ENCODE measurements at regions not wholly inside any gene's neighbourhood (a gene's known extent, or its start where the extent isn't known, plus 50 kb on each side); places are given as distances from the start of the nearest gene placed in this dataset.

DNA sequence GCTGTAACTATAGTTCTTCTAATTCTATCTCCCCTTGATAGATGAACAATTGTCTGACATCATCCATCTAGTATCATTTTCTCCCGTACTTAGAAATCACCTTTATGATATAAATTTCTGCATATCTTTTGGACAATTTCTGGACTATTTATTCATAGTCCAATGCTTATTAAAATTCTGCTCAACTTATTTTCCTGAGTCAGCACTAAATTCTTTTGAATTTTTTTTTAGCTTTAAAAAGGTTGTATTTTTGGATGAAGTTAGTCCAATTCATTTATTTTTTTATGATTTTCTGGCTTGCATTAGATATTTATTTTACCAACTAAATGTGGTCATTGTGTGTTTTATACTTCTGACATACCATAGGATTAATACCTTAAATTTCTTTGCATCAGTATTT, 538.5 kb upstream of the DCC start:
- TF ChIP-seq TSHZ2 (CRISPR knock-in tag; IDR thresholded peaks at IDR 0.05) (no peak), OSR1 (CRISPR knock-in tag; IDR thresholded peaks at IDR 0.05) (no peak), ZNF70 (CRISPR knock-in tag; IDR thresholded peaks at IDR 0.05) (no peak), ESRRG (CRISPR knock-in tag; IDR thresholded peaks at IDR 0.05) (no peak), ISL1 (CRISPR knock-in tag; IDR thresholded peaks at IDR 0.05) (no peak), ZC3H10 (CRISPR knock-in tag; IDR thresholded peaks at IDR 0.05) (no peak), BACH2 (CRISPR knock-in tag; IDR thresholded peaks at IDR 0.05; ENCODE audit: borderline replicate concordance) (no peak)
- ATAC-seq = no peak

GRCh38 chr18:51802569-51803428, 537.2 kb upstream of the DCC start:
- ATAC-seq = no peak
- TF ChIP-seq CSDC2 (CRISPR knock-in tag; IDR thresholded peaks at IDR 0.05) (no peak), PPARA (CRISPR knock-in tag; IDR thresholded peaks at IDR 0.05; ENCODE audit: borderline replicate concordance) (no peak), TCF4 (CRISPR knock-in tag; IDR thresholded peaks at IDR 0.05; ENCODE audit: borderline replicate concordance) (0 out of 2 replicates have a peak, but pooled peaks have one; percentile 17), BACH2 (CRISPR knock-in tag; IDR thresholded peaks at IDR 0.05; ENCODE audit: borderline replicate concordance) (no peak), ZC3H10 (CRISPR knock-in tag; IDR thresholded peaks at IDR 0.05) (no peak), ISL1 (CRISPR knock-in tag; IDR thresholded peaks at IDR 0.05) (no peak), ESRRG (CRISPR knock-in tag; IDR thresholded peaks at IDR 0.05) (no peak), TSHZ2 (CRISPR knock-in tag; IDR thresholded peaks at IDR 0.05) (no peak), ZNF8 (CRISPR knock-in tag; IDR thresholded peaks at IDR 0.05) (no peak), ZNF70 (CRISPR knock-in tag; IDR thresholded peaks at IDR 0.05) (peak; percentile 99)
- TF ChIP-seq, protein P1, sequence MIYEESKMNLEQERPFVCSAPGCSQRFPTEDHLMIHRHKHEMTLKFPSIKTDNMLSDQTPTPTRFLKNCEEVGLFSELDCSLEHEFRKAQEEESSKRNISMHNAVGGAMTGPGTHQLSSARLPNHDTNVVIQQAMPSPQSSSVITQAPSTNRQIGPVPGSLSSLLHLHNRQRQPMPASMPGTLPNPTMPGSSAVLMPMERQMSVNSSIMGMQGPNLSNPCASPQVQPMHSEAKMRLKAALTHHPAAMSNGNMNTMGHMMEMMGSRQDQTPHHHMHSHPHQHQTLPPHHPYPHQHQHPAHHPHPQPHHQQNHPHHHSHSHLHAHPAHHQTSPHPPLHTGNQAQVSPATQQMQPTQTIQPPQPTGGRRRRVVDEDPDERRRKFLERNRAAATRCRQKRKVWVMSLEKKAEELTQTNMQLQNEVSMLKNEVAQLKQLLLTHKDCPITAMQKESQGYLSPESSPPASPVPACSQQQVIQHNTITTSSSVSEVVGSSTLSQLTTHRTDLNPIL (CRISPR knock-in tag; IDR thresholded peaks at IDR 0.05; ENCODE audit: low read depth) = no peak

DNA sequence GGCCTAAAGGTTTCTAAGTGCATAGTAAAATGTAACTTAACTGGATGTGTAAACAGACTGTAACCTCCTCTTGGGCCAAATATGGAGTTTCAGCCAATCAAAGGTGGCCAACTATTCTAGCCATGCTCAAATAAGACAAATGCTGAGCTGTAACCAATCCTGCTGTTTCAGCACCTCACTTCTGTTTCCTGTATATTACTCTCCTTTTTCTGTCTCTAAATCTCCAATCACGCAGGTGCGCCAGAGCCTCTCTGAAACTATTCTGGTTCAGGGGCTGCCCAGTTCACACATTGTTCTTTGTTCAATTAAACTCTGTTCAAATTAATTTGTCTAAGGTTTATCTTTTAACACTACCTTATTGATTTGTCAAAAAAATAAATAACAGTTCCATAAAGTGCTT, 532.7 kb upstream of the DCC start:
- no peak for TF ChIP-seq OSR1 (CRISPR knock-in tag; IDR thresholded peaks at IDR 0.05)
- TF ChIP-seq ZFP3 (CRISPR knock-in tag; IDR thresholded peaks at IDR 0.05) = no peak
- TF ChIP-seq, protein P1 (CRISPR knock-in tag; IDR thresholded peaks at IDR 0.05; ENCODE audit: low read depth) = no peak
- TF ChIP-seq ISL1 (CRISPR knock-in tag; IDR thresholded peaks at IDR 0.05) = no peak
- TF ChIP-seq BACH2 (CRISPR knock-in tag; IDR thresholded peaks at IDR 0.05; ENCODE audit: borderline replicate concordance) = no peak
- TF ChIP-seq ZNF565 (CRISPR knock-in tag; conservative IDR thresholded peaks at IDR 0.05; ENCODE audit: low read depth) = no peak
- TF ChIP-seq, protein P2, sequence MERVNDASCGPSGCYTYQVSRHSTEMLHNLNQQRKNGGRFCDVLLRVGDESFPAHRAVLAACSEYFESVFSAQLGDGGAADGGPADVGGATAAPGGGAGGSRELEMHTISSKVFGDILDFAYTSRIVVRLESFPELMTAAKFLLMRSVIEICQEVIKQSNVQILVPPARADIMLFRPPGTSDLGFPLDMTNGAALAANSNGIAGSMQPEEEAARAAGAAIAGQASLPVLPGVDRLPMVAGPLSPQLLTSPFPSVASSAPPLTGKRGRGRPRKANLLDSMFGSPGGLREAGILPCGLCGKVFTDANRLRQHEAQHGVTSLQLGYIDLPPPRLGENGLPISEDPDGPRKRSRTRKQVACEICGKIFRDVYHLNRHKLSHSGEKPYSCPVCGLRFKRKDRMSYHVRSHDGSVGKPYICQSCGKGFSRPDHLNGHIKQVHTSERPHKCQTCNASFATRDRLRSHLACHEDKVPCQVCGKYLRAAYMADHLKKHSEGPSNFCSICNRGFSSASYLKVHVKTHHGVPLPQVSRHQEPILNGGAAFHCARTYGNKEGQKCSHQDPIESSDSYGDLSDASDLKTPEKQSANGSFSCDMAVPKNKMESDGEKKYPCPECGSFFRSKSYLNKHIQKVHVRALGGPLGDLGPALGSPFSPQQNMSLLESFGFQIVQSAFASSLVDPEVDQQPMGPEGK (CRISPR knock-in tag; IDR thresholded peaks at IDR 0.05; ENCODE audit: borderline replicate concordance) = no peak
- no peak for TF ChIP-seq SNAI2 (CRISPR knock-in tag; IDR thresholded peaks at IDR 0.05)
- no peak for ATAC-seq

Data from SK-N-SH treated with all-trans-retinoic acid at 6 μM for 48 hours (cell line).